Duodenal mucosa (tissue), 2 donors: ENCODE measurements at regions not wholly inside any gene's neighbourhood (a gene's known extent, or its start where the extent isn't known, plus 50 kb on each side); places are given as distances from the start of the nearest gene placed in this dataset.

Source experiments
- H3K27ac ChIP-seq: one replicate; pipeline ENCODE4 v1.7.0; 2013; ENCODE audit warnings: low read depth, low read length
- H3K27me3 ChIP-seq, 2 donors: one replicate each; pipeline ENCODE4 v1.7.0; 2013; ENCODE audit warnings: low read length in 2 of 2, control low read depth in 1 of 2; ENCODE audit not compliant: insufficient read depth in 2 of 2, control insufficient read depth in 1 of 2
- H3K36me3 ChIP-seq, 2 donors: one replicate each; pipeline ENCODE4 v1.7.0; 2013; ENCODE audit warnings: low read length in 2 of 2, control low read depth in 1 of 2; ENCODE audit not compliant: insufficient read depth in 2 of 2, control insufficient read depth in 1 of 2
- H3K4me1 ChIP-seq, 2 donors: one replicate each; pipeline ENCODE4 v1.7.0; 2013; ENCODE audit warnings: low read length in 2 of 2, control low read depth in 1 of 2; ENCODE audit not compliant: insufficient read depth in 2 of 2, control insufficient read depth in 1 of 2
- H3K4me3 ChIP-seq, 2 donors: one replicate each; pipeline ENCODE4 v1.7.0; 2013; ENCODE audit warnings: low read length in 2 of 2, low read depth in 1 of 2
- H3K9ac ChIP-seq, 2 donors: one replicate each; pipeline ENCODE4 v1.7.0; 2013; ENCODE audit warnings: low read length in 2 of 2, low read depth in 1 of 2
- H3K9me3 ChIP-seq, 2 donors: one replicate each; pipeline ENCODE4 v1.7.0; 2013; ENCODE audit warnings: low read length in 2 of 2, control low read depth in 1 of 2; ENCODE audit not compliant: control insufficient read depth in 1 of 2

GRCh38 chr3:110646496-110646895, 425.1 kb upstream of the NECTIN3 start:
- H3K36me3 ChIP-seq = no peaks in the 10 kb centered on the region
- no peak overlapping the region for H3K4me3 ChIP-seq
- H3K27me3 ChIP-seq = no peaks in the 10 kb centered on the region
- H3K9me3 ChIP-seq = no peaks in the 10 kb centered on the region
- H3K27ac ChIP-seq = no peak overlapping the region
- H3K9ac ChIP-seq = no peak overlapping the region
- no peaks in the 10 kb centered on the region for H3K4me1 ChIP-seq

- H3K36me3 ChIP-seq = no peaks in the 10 kb centered on the region
- H3K9me3 ChIP-seq = no peaks in the 10 kb centered on the region
- no peak overlapping the region for H3K4me3 ChIP-seq
- no peak overlapping the region for H3K9ac ChIP-seq
- H3K27ac ChIP-seq = no peak overlapping the region
- no peaks in the 10 kb centered on the region for H3K4me1 ChIP-seq
- no peaks in the 10 kb centered on the region for H3K27me3 ChIP-seq
Measured at GRCh38 chr3:110647586-110647985, 424.0 kb upstream of the NECTIN3 start.

- no peak overlapping the region for H3K4me3 ChIP-seq
- no peaks in the 10 kb centered on the region for H3K36me3 ChIP-seq
- H3K4me1 ChIP-seq = peaks cover 9 to 16% of the 10 kb centered on the region in 2 donors
- H3K27me3 ChIP-seq = no peaks in the 10 kb centered on the region
- H3K27ac ChIP-seq = no peak overlapping the region
- no peak overlapping the region for H3K9ac ChIP-seq
- no peaks in the 10 kb centered on the region for H3K9me3 ChIP-seq
Measured at GRCh38 chr3:110650741-110651140, 420.9 kb upstream of the NECTIN3 start.

DNA sequence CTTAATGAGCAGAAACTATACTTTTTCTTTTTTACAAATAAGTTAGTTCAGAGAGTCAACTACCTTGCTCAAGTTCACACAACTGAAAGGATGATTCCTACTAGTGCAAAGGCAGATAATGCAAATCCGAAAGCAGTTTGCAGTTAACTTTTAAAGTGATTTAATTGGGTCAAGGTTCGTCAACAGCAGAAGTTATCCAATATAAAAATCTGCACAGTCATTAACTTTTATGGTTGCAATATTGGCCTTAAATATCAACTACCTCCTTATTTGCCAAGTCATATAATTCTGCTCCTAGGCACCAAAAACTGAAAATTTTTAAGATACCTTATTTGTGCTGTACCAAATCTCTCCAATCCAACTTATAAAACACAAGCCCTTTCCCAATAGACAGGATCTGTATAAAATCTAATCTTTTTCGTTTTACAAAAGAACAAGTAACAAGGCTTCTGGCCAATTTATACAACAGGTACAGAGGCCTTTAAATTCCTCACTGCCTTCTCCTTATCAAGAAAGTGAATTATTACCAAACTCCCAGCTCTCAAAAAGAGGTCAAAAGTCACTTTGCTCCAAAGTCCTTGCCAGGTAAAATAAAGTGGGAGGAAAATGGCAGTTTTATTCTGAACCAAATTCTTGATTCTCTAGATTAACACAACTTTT, 416.6 kb upstream of the NECTIN3 start:
- H3K27me3 ChIP-seq = no peaks in the 10 kb centered on the region
- H3K4me3 ChIP-seq = peak overlapping the region; percentile 5 to 12
- H3K4me1 ChIP-seq = peaks cover 13 to 29% of the 10 kb centered on the region in 2 donors
- H3K9ac ChIP-seq = no peak overlapping the region
- H3K36me3 ChIP-seq = no peaks in the 10 kb centered on the region
- H3K9me3 ChIP-seq = no peaks in the 10 kb centered on the region
- H3K27ac ChIP-seq = peak overlapping the region; percentile 5

DNA sequence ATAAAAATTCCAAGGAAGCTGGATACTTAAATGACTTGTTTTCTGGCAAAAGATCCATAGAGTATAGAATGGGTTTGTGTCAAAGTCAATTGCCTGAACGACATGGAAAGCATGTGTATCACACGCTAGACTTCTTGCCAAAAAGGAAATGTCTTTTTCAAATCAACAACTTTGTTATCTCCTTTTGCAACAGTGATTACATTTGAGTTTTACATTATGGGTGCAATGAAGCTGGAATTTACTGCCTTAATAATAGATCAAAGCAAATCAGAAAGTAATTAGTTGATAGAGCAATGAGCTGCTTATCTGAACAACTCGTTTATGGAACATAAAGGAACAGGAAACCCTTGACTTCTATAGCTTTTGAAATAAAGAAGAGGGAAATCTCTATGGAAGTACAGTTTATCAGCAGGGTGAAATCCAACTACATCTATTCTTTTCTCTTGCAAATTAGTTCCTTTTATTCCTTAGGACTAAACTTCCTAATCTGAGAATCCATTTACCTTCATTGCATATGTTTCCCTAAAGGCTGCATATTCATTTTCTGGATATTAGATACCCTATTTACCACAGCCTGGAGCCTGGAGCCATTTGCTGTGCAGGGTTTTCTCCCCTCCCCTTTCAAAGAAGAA, 415.1 kb upstream of the NECTIN3 start:
- Histone ChIP-seq H3K9ac (no peak overlapping the region), H3K27ac (no peak overlapping the region), H3K4me3 (no peak overlapping the region), H3K4me1 (peaks cover 13 to 29% of the 10 kb centered on the region in 2 donors), H3K36me3 (no peaks in the 10 kb centered on the region), H3K27me3 (no peaks in the 10 kb centered on the region), H3K9me3 (peaks cover 0 to 3% of the 10 kb centered on the region in 2 donors)

- Histone ChIP-seq H3K4me1 (peaks cover 0 to 2% of the 10 kb centered on the region in 2 donors), H3K9ac (no peak overlapping the region), H3K9me3 (peaks cover 0 to 12% of the 10 kb centered on the region in 2 donors), H3K4me3 (no peak overlapping the region), H3K36me3 (no peaks in the 10 kb centered on the region), H3K27me3 (no peaks in the 10 kb centered on the region), H3K27ac (no peak overlapping the region)
Measured at GRCh38 chr3:110664148-110664547, 407.5 kb upstream of the NECTIN3 start.

DNA sequence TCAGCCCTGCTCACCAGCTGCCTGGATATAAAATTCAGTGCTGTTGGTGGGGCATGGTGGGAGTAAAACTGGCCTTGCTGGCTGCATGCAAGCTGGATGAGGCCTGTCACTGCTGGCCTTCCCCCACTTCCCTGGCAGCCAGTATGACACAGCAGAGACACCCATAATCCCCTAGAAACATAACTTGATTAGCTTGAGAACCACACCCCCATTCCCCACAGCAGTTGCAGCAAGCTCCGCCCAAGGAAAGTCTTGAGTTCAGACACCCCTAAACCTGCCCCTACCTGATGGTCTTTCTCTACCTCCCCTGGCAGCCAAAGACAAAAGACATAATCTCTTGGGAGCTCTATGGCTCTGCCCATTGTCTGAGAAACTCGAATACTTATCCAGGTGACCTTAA, 405.1 kb upstream of the NECTIN3 start:
- Histone ChIP-seq H3K4me3 (no peak overlapping the region), H3K36me3 (no peaks in the 10 kb centered on the region), H3K27me3 (no peaks in the 10 kb centered on the region), H3K9ac (no peak overlapping the region), H3K27ac (no peak overlapping the region), H3K9me3 (peaks cover 12 to 22% of the 10 kb centered on the region in 2 donors), H3K4me1 (peaks cover 0 to 2% of the 10 kb centered on the region in 2 donors)

DNA sequence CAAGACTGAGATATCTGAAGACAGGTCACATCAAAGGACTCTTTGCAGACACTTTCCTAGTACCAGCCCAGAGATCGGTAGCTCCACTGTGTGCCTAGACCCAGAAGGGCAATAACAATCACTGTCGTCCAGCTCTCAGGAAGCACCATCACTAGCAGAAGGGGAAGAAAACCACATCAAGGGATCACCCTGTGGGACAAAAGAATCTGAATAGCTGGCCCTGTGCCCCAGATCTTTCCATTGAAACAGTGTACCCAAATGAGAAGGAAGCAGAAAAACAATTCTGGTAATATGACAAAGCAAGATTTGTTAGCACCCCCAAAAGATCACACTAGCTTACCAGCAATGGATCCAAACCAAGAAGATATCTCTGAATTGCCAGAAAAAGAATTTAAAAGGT, 404.4 kb upstream of the NECTIN3 start:
- Histone ChIP-seq H3K27ac (no peak overlapping the region), H3K4me1 (peaks cover 0 to 2% of the 10 kb centered on the region in 2 donors), H3K36me3 (no peaks in the 10 kb centered on the region), H3K27me3 (no peaks in the 10 kb centered on the region), H3K9me3 (peaks cover 12 to 19% of the 10 kb centered on the region in 2 donors), H3K9ac (no peak overlapping the region), H3K4me3 (no peak overlapping the region)

DNA sequence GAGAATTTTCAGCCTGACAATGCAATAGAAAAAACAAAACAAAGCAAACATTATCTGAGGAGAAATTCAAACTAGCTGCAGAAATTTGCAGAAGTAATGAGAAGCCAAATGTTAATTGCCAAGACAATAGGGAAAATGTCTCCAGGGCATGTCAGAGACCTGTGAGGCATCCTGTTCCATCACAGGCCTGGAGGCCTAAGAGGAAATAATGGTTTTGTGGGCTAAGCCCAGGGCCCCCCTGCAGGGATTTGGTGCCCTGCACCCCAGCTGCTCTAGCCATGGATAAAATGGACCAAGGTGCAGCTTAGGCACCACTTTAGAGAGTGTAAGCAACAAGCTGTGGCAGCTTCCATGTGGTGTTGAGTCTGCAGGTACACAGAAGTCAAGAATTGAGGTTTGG, 401.2 kb upstream of the NECTIN3 start:
- H3K4me3 ChIP-seq = no peak overlapping the region
- peaks cover 0 to 2% of the 10 kb centered on the region in 2 donors for H3K4me1 ChIP-seq
- no peak overlapping the region for H3K27ac ChIP-seq
- no peaks in the 10 kb centered on the region for H3K36me3 ChIP-seq
- H3K9me3 ChIP-seq = peaks cover 12 to 13% of the 10 kb centered on the region in 2 donors
- no peak overlapping the region for H3K9ac ChIP-seq
- H3K27me3 ChIP-seq = no peaks in the 10 kb centered on the region

GRCh38 chr3:110677506-110677905, 394.1 kb upstream of the NECTIN3 start:
- no peak overlapping the region for H3K9ac ChIP-seq
- no peaks in the 10 kb centered on the region for H3K36me3 ChIP-seq
- no peak overlapping the region for H3K4me3 ChIP-seq
- H3K27me3 ChIP-seq = no peaks in the 10 kb centered on the region
- no peaks in the 10 kb centered on the region for H3K4me1 ChIP-seq
- H3K27ac ChIP-seq = no peak overlapping the region
- H3K9me3 ChIP-seq = no peaks in the 10 kb centered on the region
